ENCODE measurements at regions not wholly inside any gene's neighbourhood (a gene's known extent, or its start where the extent isn't known, plus 50 kb on each side); places are given as distances from the start of the nearest gene placed in this dataset.
"Not testable (repeated sequence)": the region's sequence is repeated elsewhere in the genome, so short reads cannot be mapped to it uniquely, and the experiment has no call there.

DNA sequence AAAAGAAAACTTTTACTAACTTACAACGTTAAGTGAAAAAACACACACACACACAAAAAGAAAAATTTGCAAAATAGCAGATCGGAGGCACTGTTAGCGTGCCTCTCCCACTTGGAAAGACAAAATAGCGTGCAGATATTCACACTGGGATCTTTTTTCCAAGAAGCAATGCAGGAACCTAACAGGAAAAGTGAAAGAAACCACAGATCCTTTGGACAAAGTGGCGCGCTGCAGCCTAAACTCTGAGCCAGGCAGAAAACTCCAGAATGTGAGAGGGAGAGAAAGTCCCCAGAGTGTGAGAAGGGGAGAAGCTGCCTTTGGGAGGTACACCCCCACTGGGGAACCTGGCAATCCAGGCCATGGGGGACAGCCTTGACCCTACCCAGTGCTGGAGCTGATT lies 70.7 kb upstream of the SERPINE2 start:
- DNase-seq, result no peak

- DNase-seq, result no peak
These were observed 67.7 kb upstream of the SERPINE2 start for GRCh38 chr2:224106794-224107193.

DNA sequence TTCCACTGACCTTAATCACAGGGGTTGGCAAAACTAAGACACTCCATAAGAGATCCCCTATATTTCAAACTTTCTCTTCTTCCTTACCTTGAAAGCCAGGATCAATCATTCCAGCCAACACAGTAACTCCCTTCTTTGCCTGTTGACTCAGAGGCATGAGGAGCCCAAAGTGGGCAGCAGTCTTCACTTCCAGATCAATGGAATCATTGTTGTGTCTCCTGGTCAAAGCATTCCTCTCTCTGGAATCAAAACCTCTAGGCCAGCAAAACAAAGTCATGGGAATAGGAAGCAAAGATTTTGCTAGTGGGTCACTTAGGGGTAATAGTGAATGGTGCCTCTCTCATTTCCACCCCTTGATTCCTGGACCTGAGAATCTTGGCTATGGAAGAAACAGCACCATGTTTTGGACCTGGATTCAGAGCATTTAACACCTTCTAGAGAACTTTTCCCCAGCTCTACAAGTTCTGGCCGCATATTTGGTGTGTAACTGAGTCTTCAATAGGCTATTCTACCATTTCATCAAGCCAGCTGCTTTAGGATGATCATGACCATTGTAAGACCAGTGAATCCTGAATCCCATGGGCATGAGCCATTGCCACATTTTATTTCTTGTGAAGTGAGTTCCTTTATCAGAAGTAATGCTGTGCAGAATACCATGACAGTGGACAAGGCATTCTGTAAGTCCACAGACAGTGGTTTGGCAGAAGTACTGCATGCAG lies 65.7 kb upstream of the SERPINE2 start:
- no peak for DNase-seq

DNA sequence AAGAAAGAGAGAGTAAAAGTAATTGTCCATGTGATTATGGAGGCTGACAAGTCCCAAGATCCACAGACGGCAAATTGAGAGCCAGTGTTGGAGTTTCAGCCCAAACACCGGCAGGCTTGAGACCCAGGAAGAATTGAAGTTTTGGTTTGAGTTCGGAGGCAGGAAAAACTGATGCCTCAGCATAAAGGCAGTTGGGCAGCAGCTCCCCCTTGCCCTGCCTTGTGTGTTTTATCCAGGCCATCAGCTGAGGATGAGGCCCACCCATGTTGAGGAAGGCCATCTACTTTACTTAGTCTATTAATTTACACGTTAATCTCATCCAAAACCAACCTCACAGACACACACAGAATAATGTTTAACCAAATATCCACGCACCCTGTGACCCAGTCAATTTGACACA lies 64.6 kb upstream of the SERPINE2 start:
- DNase-seq, result no peak

GRCh38 chr2:224102991-224103390 lies 63.9 kb upstream of the SERPINE2 start:
- no peak for DNase-seq

GRCh38 chr2:224101820-224102630 lies 62.9 kb upstream of the SERPINE2 start:
- DNase-seq, result no peak

- DNase-seq, result no peak
These were observed 61.0 kb upstream of the SERPINE2 start for GRCh38 chr2:224099861-224100643.

DNA sequence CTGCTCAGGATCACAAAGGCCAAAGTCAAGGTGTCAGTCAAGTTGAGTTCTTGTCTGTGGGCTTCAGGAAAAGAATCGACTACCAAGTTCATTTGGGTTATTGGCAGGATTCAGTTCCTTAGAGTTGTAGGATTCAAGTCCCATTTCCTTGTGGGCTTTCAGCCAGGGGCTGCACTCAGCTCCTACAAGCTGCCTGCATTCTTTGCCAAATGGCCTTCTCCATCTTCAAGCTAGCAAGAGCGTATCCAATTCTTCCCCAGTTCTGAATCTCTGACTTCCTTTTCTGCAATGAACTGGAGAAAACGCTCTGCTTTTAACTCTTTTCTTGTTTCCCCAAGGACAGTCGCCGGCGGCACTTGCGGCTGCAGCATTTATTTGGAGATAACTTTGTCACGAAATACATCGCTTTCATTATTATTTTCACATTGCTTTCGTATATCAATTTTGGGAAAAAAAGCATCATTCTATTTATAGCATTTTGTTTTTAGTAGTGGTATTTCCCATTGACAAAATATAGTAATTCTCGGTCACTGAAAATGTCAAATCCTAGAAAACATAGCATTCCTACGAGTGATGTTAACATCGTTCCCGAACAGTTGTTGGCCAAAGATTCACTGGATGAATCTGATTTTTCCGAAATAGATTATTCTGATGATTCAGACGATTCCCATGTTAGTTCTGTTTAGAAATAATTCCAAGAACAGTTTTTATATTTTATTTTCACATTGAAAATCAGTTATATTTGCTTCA lies 59.6 kb upstream of the SERPINE2 start:
- no peak for DNase-seq

DNA sequence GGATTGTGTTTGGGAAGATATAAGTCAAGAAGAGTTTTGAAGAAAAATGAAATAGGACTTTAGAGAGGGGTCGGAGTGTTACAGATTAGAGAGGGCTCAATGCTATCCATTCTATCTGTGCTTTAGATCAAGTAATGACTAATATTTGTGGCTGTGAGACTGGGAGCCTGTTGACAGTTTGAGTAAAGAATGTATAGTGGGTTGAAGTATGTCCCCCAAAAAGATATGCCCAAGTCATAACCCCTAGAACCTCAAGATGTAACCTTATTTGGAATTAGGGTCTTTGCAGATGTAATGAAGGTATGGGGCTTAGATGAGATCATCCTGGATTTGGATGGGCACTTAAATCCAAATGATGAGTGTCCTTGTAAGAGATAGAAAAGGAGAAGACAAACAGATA lies 55.3 kb upstream of the SERPINE2 start:
- DNase-seq, result no peak

DNA sequence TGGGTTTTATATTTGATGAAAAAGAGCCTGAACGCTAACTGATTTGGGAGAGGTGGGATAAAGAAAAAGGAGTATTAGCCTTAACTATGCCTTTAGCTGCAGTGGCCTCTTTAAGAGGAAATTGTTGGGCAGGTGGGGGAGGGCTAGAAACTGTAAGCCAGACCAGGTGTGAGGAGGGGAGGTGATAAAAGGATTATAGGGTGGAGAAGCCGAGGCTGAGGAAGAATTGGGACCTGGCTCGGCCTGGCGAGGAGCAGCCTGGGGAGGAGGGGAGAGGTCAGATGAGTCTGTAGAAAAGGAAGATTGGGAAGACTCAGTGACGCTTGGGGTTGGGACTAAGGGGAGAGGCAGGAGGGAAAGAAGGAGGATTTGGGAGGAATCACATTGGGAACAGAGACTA lies 52.6 kb upstream of the SERPINE2 start:
- DNase-seq, result not testable (repeated sequence)

DNA sequence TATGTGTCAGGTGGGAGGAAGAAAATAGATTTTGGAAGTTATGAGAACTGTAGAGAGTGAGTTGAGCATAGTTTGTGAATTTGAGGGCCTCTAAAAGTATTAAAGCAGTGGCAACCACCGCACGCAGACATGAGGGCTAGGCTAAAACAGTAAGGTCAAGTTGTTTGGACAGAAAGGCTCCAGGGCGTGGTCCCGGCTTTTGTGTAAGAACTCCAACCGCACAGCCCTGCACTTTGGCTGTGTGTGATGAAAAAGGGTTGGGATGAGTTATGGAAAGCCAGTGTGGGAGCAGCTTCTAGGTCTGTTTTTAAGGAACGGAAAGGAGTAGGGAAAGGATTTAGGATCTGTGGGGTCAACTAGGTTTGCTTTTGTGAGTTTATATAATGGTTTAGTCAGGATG lies 50.5 kb upstream of the SERPINE2 start:
- DNase-seq, result not testable (repeated sequence)
